ENCODE measurements at regions not wholly inside any gene's neighbourhood (a gene's known extent, or its start where the extent isn't known, plus 50 kb on each side); places are given as distances from the start of the nearest gene placed in this dataset.

DNA sequence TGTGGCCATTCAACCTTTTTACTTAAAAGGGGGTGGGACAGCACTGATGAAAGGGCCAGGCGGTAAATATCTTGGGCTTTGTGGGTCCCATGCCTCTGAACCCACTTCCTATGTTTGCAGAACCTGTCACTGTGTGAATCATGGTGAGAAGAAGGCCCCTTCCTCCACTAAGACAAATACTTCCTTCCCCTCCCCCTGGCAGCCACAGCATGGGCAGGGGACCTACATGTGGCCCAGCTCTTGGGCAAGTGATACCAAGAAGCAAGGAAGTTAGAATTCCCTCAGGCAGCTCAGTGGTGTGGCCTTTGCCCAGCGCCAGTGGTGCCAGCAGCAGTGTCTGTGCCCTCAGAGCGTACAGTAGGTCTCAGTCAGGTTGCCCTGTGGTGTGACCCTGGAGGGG lies 168.6 kb downstream of the TRIM33 start:
- Mint-ChIP-seq H3K27me3 (ENCODE audit: low read depth in 3 of 3) (peaks cover 4 to 18% (median 17%) of the 10 kb centered on the region in 3 donors), H3K9me3 (peaks cover 0 to 4% (median 0%) of the 10 kb centered on the region in 6 donors), H3K4me3 (peak overlapping the region; percentile 80 to 91 (median 83)), H3K4me1 (peaks cover 95 to 96% of the 10 kb centered on the region in 2 donors), H3K36me3 (peaks cover 0 to 7% (median 0%) of the 10 kb centered on the region in 3 donors), H3K27ac (peak overlapping the region; percentile 92 to 98 (median 96))
- peak; percentile 90 to 91 (median 91) for DNase-seq

DNA sequence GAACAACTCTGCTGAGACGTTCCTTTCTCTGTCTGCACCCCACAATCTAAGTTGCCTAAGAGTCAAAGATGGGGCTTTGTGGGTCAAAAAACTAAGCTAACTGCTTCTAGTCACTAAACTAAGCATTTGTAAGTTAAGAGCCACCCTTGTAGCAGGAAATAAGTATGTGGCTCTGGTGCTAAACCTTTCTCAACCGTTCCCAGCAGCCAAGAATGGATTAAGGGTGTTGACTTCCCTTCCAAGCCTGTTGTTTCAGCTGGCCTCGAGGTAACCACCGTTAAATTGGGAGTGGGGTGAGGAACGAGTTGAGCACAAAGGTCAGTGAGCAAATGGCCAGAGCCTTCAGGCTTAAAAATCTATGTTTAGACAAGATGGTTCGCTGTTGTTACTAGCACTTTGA lies 169.1 kb downstream of the TRIM33 start:
- H3K27me3 Mint-ChIP-seq (ENCODE audit: low read depth in 3 of 3) = peaks cover 4 to 18% (median 17%) of the 10 kb centered on the region in 3 donors

DNA sequence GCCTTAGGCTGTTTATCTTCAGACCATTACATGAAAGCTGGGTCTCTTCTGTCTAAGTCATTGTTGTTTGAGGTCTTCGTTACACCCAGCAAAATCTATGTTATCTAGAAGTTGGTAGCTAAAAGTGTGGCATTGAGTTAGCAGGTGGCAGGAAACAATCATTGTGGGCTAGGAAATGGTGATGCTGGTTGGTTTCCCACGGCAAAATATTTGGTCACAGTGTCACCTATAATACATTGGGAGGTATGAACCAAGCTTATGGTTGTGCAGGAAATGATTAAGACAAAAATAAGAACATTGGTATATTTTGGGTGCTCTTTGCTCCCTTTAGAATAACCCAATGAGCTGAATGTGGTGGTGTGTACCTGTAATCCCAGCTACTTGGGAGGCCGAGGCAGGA lies 169.7 kb downstream of the TRIM33 start:
- H3K27me3 Mint-ChIP-seq (ENCODE audit: low read depth in 3 of 3) = peaks cover 4 to 18% (median 17%) of the 10 kb centered on the region in 3 donors
- peaks cover 92 to 96% of the 10 kb centered on the region in 2 donors for H3K4me1 Mint-ChIP-seq
- peak overlapping the region; percentile 80 to 91 (median 83) for H3K4me3 Mint-ChIP-seq
- peak; percentile 89 to 93 (median 92) for DNase-seq
- peaks cover 0 to 6% (median 0%) of the 10 kb centered on the region in 6 donors for H3K9me3 Mint-ChIP-seq
- H3K27ac Mint-ChIP-seq = peak overlapping the region; percentile 92 to 98 (median 96)
- H3K36me3 Mint-ChIP-seq = peaks cover 0 to 8% (median 0%) of the 10 kb centered on the region in 3 donors

More for the DNA sequence above, 169.1 kb downstream of the TRIM33 start:
- Mint-ChIP-seq H3K4me1 (peaks cover 93 to 96% of the 10 kb centered on the region in 2 donors), H3K27ac (peak overlapping the region; percentile 92 to 98 (median 96)), H3K4me3 (peak overlapping the region; percentile 80 to 91 (median 83)), H3K36me3 (peaks cover 0 to 10% (median 0%) of the 10 kb centered on the region in 3 donors), H3K9me3 (peaks cover 0 to 8% (median 0%) of the 10 kb centered on the region in 6 donors)
- peak; percentile 70 to 75 (median 73) for DNase-seq

DNA sequence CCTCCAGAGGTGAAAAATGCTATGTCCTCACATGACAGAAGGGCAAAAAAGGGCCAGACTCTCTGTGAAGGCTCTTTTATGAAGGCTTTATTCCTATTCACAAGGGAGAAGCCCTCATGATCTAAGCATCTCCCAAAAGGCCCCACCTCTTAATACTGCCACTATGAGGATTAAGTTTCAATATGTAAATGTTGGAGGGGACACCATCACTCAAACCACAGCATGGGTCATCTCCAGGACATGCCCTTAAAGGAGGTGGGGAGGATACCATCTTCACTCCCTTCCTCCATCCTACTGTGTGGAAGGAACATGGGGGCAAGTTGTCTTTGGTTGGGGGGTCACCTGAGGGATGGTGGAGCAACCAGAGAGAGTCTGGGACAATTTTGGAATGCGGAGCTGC lies 170.1 kb downstream of the TRIM33 start:
- DNase-seq = no peak
- Mint-ChIP-seq H3K9me3 (peaks cover 0 to 5% (median 0%) of the 10 kb centered on the region in 6 donors), H3K27me3 (ENCODE audit: low read depth in 3 of 3) (peaks cover 4 to 18% (median 17%) of the 10 kb centered on the region in 3 donors), H3K36me3 (peaks cover 0 to 6% (median 0%) of the 10 kb centered on the region in 3 donors), H3K4me1 (peaks cover 95 to 96% of the 10 kb centered on the region in 2 donors), H3K4me3 (peak overlapping the region; percentile 80 to 91 (median 83)), H3K27ac (peak overlapping the region; percentile 92 to 98 (median 96))

DNA sequence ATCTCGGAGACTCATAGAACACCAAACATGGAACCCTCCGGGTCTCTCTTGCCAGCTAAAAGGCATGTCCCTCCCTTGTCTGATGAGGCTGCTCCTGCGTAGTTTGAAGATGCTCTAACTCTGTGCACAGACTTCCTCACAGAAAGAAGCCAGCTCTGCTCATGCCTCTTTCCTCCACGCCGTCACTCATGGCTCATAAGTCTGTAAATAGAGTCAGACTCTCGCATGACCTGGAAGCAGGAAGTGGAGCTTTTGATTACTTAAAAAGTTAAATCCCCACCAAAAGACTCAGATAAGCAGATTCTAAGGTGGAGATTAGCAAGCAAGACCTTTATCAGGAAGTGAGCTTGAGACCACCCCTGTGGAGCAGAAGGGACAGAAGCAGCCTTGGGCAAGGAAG lies 171.6 kb downstream of the TRIM33 start:
- Mint-ChIP-seq H3K9me3 (peaks cover 0 to 5% (median 0%) of the 10 kb centered on the region in 6 donors), H3K27me3 (ENCODE audit: low read depth in 3 of 3) (peaks cover 4 to 17% (median 17%) of the 10 kb centered on the region in 3 donors), H3K27ac (peak overlapping the region; percentile 92 to 98 (median 96)), H3K4me3 (peak overlapping the region; percentile 42 to 91 (median 83)), H3K4me1 (peaks cover 95 to 96% of the 10 kb centered on the region in 2 donors), H3K36me3 (peaks cover 0 to 5% (median 0%) of the 10 kb centered on the region in 3 donors)
- no peak for DNase-seq

DNA sequence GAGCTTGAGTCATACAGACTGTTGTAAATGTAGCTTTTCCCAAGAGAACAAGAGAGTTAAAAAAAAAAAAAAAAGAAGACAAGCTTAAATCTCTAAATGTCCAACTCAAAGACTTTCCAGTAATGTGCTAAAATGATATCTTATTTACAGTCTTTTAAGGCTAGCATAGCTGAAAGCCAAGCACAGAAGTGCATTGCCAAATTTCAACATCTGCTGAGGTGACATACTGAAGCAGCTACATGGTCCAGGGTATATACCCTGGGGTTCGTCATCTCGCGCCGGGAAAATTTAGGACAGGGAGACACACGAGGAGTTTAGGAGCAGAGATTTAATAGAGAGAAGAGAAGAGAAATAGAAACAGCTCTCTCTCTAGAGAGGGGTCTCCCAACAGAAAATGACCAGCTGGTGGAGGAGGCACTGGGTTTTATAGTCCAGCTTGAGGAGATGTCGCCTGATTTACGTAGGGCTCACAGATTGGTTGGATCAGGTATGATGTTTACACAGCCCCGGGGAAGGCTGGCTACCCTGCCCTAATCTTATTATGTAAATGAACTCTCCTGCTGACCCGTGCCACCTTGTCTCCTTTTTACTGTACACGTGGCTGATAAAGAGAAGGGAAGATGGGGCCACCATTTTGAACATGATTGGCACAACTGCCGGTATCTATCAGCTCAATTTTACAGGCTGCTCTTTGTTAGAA lies 172.7 kb downstream of the TRIM33 start:
- H3K4me3 Mint-ChIP-seq = peak overlapping the region in 4 of 5 donors; percentile 13 to 69 (median 34)
- peaks cover 0 to 3% (median 0%) of the 10 kb centered on the region in 3 donors for H3K36me3 Mint-ChIP-seq
- peaks cover 97 to 100% of the 10 kb centered on the region in 2 donors for H3K4me1 Mint-ChIP-seq
- no peak for DNase-seq
- peaks cover 0 to 5% (median 0%) of the 10 kb centered on the region in 6 donors for H3K9me3 Mint-ChIP-seq
- H3K27ac Mint-ChIP-seq = peak overlapping the region in 4 of 6 donors; percentile 92 to 98 (median 96)
- peaks cover 4 to 17% (median 16%) of the 10 kb centered on the region in 3 donors for H3K27me3 Mint-ChIP-seq (ENCODE audit: low read depth in 3 of 3)

DNA sequence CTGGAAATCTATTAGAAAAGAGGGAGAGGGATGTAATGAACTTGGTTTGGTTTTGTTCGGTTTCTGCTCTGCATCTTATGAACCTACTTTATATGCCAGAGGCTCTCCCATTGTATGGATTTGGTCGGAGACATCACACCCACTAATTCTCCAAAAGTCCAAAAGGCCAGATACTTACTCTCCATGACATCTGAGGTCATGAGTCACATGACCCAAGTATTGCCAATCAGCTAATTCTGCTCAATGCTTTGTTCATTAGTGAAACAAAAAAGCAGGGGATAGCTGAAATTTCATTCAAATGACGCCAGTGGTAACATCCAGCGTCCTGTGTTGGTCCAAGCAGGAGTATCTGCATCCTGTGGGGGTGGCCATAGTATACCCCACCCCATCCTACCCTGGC lies 173.6 kb downstream of the TRIM33 start:
- Mint-ChIP-seq H3K36me3 (peaks cover 0 to 3% (median 0%) of the 10 kb centered on the region in 3 donors), H3K9me3 (peaks cover 0 to 5% (median 0%) of the 10 kb centered on the region in 6 donors), H3K4me1 (peaks cover 97 to 100% of the 10 kb centered on the region in 2 donors), H3K27ac (peak overlapping the region in 5 of 6 donors; percentile 4 to 96 (median 30)), H3K4me3 (peak overlapping the region in 4 of 5 donors; percentile 5 to 42 (median 24)), H3K27me3 (ENCODE audit: low read depth in 3 of 3) (peaks cover 4 to 16% (median 15%) of the 10 kb centered on the region in 3 donors)
- no peak for DNase-seq

DNA sequence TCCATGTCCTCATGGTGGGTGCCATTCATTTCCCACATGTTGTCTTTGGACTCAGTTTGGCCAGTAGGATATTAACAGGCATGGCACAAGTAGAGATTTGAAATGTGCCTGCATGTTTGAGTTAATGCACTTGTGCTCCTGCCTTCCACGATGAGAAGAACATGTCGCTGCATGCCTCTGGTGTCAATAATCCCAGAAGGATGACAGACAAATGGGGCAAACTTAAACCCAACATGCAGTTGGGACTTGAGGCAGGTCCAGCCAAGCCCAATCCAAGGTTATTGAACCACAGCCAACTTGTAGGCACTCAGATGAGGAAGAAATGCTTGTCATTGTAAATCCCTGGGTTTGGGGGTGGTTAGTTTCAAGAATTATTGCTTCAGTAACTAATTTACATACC lies 174.6 kb downstream of the TRIM33 start:
- Mint-ChIP-seq H3K4me3 (peak overlapping the region in 3 of 5 donors; percentile 9 to 50 (median 26)), H3K4me1 (peaks cover 98 to 100% of the 10 kb centered on the region in 2 donors), H3K9me3 (peaks cover 0 to 5% (median 0%) of the 10 kb centered on the region in 6 donors), H3K36me3 (peaks cover 0 to 8% (median 3%) of the 10 kb centered on the region in 3 donors), H3K27me3 (ENCODE audit: low read depth in 3 of 3) (peaks cover 2 to 7% (median 5%) of the 10 kb centered on the region in 3 donors), H3K27ac (peak overlapping the region in 4 of 6 donors; percentile 15 to 70 (median 21))
- no peak for DNase-seq

DNA sequence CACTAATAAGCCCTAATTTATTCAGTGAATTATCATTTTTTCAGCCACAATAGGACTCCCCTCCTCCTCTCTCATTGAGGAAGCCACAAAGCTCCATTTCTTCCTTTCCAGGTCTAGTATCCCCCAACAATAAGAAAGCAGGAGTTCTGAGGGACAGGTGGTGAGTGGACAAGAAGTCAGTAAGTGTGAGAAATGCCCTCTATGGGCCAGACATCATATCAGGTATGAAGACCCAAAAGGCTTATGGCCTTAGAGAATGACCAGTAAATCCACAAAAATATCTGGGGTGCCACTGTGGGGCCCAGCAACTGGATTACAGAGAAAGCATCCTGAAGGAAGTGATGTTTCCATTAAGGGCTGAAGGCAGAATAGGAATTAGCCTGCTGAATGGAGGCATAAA lies 175.7 kb downstream of the TRIM33 start:
- H3K4me3 Mint-ChIP-seq = peak overlapping the region; percentile 61 to 78 (median 76)
- peaks cover 0 to 8% (median 3%) of the 10 kb centered on the region in 3 donors for H3K36me3 Mint-ChIP-seq
- H3K27me3 Mint-ChIP-seq (ENCODE audit: low read depth in 3 of 3) = peaks cover 0 to 4% (median 2%) of the 10 kb centered on the region in 3 donors
- peaks cover 0 to 3% (median 0%) of the 10 kb centered on the region in 6 donors for H3K9me3 Mint-ChIP-seq
- no peak for DNase-seq
- H3K4me1 Mint-ChIP-seq = peaks cover 98 to 100% of the 10 kb centered on the region in 2 donors
- H3K27ac Mint-ChIP-seq = peak overlapping the region; percentile 64 to 95 (median 86)

DNA sequence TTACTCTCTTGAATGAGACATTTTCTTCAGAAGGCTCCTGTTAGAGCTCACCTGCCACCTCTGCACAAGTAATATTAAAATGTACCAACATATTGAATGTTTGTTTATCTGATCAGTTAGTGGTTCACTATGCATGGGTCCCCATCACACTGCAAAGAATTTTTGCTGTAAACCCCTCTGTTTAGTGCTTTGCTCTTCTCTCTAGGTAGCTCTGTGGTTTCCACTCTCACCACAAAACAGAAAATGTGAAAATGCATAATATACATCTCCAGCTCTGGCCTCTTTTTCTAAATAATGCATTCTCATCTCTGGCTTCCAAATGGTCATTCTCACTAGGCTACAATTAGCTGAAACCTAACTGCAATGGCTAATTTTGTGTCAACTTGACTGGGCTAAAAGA lies 176.7 kb downstream of the TRIM33 start:
- Mint-ChIP-seq H3K27me3 (ENCODE audit: low read depth in 3 of 3) (peaks cover 0 to 4% (median 2%) of the 10 kb centered on the region in 3 donors), H3K9me3 (peaks cover 0 to 3% (median 0%) of the 10 kb centered on the region in 6 donors), H3K27ac (peak overlapping the region; percentile 64 to 95 (median 86)), H3K4me3 (peak overlapping the region; percentile 61 to 78 (median 76)), H3K4me1 (peaks cover 98 to 100% of the 10 kb centered on the region in 2 donors), H3K36me3 (peaks cover 0 to 8% (median 3%) of the 10 kb centered on the region in 3 donors)
- peak; percentile 28 to 37 (median 31) for DNase-seq

DNA sequence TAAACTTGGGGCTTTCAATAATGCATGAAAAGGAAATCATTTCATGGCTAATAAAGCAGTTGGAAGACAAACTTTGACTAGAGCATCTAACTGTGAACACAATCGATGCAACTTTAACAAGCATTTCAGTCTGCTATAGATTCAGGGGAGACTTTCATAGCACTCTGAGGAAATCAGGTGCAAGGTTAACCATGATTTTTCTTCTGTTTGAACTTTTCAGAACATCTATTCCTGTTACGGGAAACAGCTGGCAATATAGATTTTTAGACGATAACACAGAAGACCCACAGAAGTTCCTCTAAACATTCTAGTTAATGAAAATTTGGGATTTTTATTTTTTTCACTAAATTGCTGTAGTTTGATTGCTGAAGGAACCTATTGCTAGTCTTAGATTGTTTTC lies 177.3 kb downstream of the TRIM33 start:
- peak overlapping the region; percentile 15 to 76 (median 37) for H3K4me3 Mint-ChIP-seq
- peaks cover 0 to 2% (median 0%) of the 10 kb centered on the region in 3 donors for H3K27me3 Mint-ChIP-seq (ENCODE audit: low read depth in 3 of 3)
- H3K4me1 Mint-ChIP-seq = peaks cover 98 to 100% of the 10 kb centered on the region in 2 donors
- H3K9me3 Mint-ChIP-seq = peaks cover 0 to 3% (median 0%) of the 10 kb centered on the region in 6 donors
- peak overlapping the region; percentile 19 to 95 (median 78) for H3K27ac Mint-ChIP-seq
- no peak for DNase-seq
- peaks cover 0 to 8% (median 3%) of the 10 kb centered on the region in 3 donors for H3K36me3 Mint-ChIP-seq

DNA sequence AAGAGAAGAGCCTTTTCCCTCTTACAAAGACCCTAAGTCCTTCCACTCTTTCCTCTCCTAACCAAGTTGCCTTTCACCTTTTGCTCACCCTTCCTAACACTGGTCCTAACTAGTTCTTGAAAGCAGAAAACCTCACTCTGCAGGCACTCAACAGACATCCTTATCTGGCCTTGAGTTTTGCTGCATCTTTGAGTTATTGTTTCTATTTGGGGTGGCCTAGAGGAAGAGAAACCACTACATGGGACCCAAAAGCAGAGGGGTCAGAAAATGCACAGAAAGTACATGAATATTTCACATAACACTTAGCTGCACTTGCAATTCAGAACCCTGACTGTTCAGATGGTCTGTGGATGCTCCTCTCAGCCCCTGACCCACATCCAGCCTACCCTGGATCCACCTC lies 178.3 kb upstream of the SYT6 start:
- Mint-ChIP-seq H3K27ac (peak overlapping the region; percentile 75 to 90 (median 85)), H3K4me1 (peaks cover 90 to 96% of the 10 kb centered on the region in 2 donors), H3K9me3 (no peaks in the 10 kb centered on the region), H3K27me3 (ENCODE audit: low read depth in 3 of 3) (peaks cover 0 to 2% (median 0%) of the 10 kb centered on the region in 3 donors), H3K36me3 (peaks cover 0 to 8% (median 0%) of the 10 kb centered on the region in 3 donors), H3K4me3 (peak overlapping the region; percentile 28 to 81 (median 49))
- no peak for DNase-seq

DNA sequence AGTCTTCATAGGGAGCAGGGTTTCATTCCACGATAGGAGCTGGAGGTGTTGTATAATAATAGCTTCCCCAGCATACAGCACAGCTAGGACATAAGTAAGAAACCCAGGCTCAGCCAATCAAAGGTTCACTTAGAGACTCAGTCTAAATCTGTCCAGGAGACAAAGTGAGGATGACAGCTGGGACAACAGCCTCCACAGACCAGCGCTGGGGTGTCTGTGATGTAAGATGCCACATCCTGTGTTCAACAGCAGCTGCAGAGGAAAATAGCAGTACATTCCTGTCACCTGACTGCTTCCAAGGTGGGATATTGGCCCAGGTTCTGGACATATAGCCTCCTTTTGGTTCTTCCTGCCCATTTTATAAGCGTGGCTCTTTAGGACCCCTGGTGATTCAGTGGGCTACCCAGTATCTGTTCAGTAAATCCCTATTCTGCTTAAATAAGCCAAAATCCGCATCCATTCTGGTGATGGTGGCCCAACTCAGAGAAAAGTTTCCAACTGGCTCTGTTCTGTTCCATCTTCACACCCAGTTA lies 176.8 kb upstream of the SYT6 start:
- peaks cover 77 to 82% of the 10 kb centered on the region in 2 donors for H3K4me1 Mint-ChIP-seq
- H3K36me3 Mint-ChIP-seq = peaks cover 0 to 8% (median 0%) of the 10 kb centered on the region in 3 donors
- peaks cover 0 to 2% (median 0%) of the 10 kb centered on the region in 3 donors for H3K27me3 Mint-ChIP-seq (ENCODE audit: low read depth in 3 of 3)
- peak overlapping the region; percentile 58 to 73 (median 68) for H3K4me3 Mint-ChIP-seq
- H3K9me3 Mint-ChIP-seq = no peaks in the 10 kb centered on the region
- H3K27ac Mint-ChIP-seq = peak overlapping the region; percentile 73 to 92 (median 84)
- DNase-seq = peak; percentile 55 to 59 (median 59)
